ENCODE measurements at regions not wholly inside any gene's neighbourhood (a gene's known extent, or its start where the extent isn't known, plus 50 kb on each side); places are given as distances from the start of the nearest gene placed in this dataset.

GRCh38 chr2:21254170-21254965, 130.6 kb downstream of the TDRD15 start:
- no peak for ATAC-seq

GRCh38 chr2:21256006-21256405, 132.2 kb downstream of the TDRD15 start:
- ATAC-seq = no peak

GRCh38 chr2:21257621-21258020, 133.9 kb downstream of the TDRD15 start:
- no peak for ATAC-seq

GRCh38 chr2:21258082-21258481, 134.3 kb downstream of the TDRD15 start:
- ATAC-seq = no peak

GRCh38 chr2:21260311-21260710, 136.5 kb downstream of the TDRD15 start:
- no peak for ATAC-seq

GRCh38 chr2:21261591-21261990, 137.8 kb downstream of the TDRD15 start:
- ATAC-seq = no peak

- no peak for ATAC-seq
These were observed 138.7 kb downstream of the TDRD15 start for GRCh38 chr2:21262426-21262940.

GRCh38 chr2:21263622-21264021, 139.9 kb downstream of the TDRD15 start:
- ATAC-seq = no peak

- no peak for ATAC-seq
These were observed 142.0 kb downstream of the TDRD15 start for GRCh38 chr2:21265752-21266151.

- no peak for ATAC-seq
These were observed 143.6 kb downstream of the TDRD15 start for GRCh38 chr2:21267232-21267835.

- no peak for ATAC-seq
These were observed 144.6 kb downstream of the TDRD15 start for GRCh38 chr2:21268197-21268877.

- ATAC-seq = no peak
These were observed 145.1 kb downstream of the TDRD15 start for GRCh38 chr2:21268878-21269224.

- ATAC-seq = no peak
These were observed 145.6 kb downstream of the TDRD15 start for GRCh38 chr2:21269382-21269781.

GRCh38 chr2:21270083-21270491, 146.3 kb downstream of the TDRD15 start:
- ATAC-seq = no peak

GRCh38 chr2:21270708-21271122, 146.9 kb downstream of the TDRD15 start:
- ATAC-seq = no peak

GRCh38 chr2:21276163-21276562, 152.4 kb downstream of the TDRD15 start:
- ATAC-seq = no peak

- ATAC-seq = no peak
These were observed 153.6 kb downstream of the TDRD15 start for GRCh38 chr2:21277068-21278056.

GRCh38 chr2:21279525-21279924, 155.8 kb downstream of the TDRD15 start:
- ATAC-seq = no peak

- ATAC-seq = no peak
These were observed 157.0 kb downstream of the TDRD15 start for GRCh38 chr2:21280793-21281192.

GRCh38 chr2:21281384-21281783, 157.6 kb downstream of the TDRD15 start:
- no peak for ATAC-seq

- ATAC-seq = no peak
These were observed 158.2 kb downstream of the TDRD15 start for GRCh38 chr2:21281791-21282514.

- ATAC-seq = no peak
These were observed 158.7 kb downstream of the TDRD15 start for GRCh38 chr2:21282515-21282898.

All from activated CD4-positive, CD25-positive, alpha-beta regulatory T cell treated with anti-CD3 and anti-CD28 coated beads, Interleukin-2, amount 50 U/mL, for 24 hours (primary cell).